NB4 (cell line): ENCODE measurements at regions not wholly inside any gene's neighbourhood (a gene's known extent, or its start where the extent isn't known, plus 50 kb on each side); places are given as distances from the start of the nearest gene placed in this dataset.

Source experiments
- DNase-seq: peaks from one replicate; pipeline ENCODE4 v3.0.0; 2010; ENCODE audit warnings: low read depth
- H3K4me3 ChIP-seq: one replicate; pipeline ENCODE4 v1.5.1; 2011; ENCODE audit warnings: mild to moderate bottlenecking, low read depth, low read length, moderate library complexity
- MYC ChIP-seq: IDR thresholded peaks from 2 replicates; pipeline ENCODE4 v1.6.1; 2011; ENCODE audit warnings: low read depth, low read length
- POLR2A ChIP-seq: IDR thresholded peaks from 2 replicates; pipeline ENCODE4 v1.6.1; 2011; ENCODE audit warnings: mild to moderate bottlenecking; ENCODE audit not compliant: insufficient read length; ENCODE audit errors: extremely low read depth
- TF ChIP-seq, protein P1 (sequence below): IDR thresholded peaks from one replicate; pipeline ENCODE4 v1.5.1; 2012; ENCODE audit warnings: low read depth, low read length
- TF ChIP-seq, protein P2 (sequence below): IDR thresholded peaks from 2 replicates; pipeline ENCODE4 v1.6.1; 2011; ENCODE audit warnings: low read depth, low read length

DNA sequence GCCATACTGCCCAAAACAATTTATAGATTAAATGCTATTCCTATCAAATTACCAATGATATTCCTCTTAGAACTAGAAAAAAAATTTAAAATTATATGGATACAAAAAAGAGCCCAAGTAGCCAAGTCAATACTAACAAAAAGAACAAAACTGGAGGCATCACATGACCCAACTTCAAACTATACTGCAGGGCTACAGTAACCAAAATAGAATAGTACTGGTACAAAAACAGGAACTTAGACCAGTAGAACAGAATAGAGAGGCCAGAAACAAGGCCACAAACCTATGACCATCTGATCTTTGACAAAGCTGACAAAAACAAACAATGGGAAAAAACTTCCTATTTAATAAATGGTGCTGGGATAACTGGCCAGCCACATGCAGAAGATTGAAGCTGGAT is 86.1 kb upstream of the KYNU start:
- H3K4me3 ChIP-seq, result no peak overlapping the region
- TF ChIP-seq, protein P1, sequence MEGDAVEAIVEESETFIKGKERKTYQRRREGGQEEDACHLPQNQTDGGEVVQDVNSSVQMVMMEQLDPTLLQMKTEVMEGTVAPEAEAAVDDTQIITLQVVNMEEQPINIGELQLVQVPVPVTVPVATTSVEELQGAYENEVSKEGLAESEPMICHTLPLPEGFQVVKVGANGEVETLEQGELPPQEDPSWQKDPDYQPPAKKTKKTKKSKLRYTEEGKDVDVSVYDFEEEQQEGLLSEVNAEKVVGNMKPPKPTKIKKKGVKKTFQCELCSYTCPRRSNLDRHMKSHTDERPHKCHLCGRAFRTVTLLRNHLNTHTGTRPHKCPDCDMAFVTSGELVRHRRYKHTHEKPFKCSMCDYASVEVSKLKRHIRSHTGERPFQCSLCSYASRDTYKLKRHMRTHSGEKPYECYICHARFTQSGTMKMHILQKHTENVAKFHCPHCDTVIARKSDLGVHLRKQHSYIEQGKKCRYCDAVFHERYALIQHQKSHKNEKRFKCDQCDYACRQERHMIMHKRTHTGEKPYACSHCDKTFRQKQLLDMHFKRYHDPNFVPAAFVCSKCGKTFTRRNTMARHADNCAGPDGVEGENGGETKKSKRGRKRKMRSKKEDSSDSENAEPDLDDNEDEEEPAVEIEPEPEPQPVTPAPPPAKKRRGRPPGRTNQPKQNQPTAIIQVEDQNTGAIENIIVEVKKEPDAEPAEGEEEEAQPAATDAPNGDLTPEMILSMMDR, result no peak
- TF ChIP-seq, protein P2, sequence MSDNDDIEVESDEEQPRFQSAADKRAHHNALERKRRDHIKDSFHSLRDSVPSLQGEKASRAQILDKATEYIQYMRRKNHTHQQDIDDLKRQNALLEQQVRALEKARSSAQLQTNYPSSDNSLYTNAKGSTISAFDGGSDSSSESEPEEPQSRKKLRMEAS, result no peak
- TF ChIP-seq POLR2A, result no peak
- no peak for TF ChIP-seq MYC

DNA sequence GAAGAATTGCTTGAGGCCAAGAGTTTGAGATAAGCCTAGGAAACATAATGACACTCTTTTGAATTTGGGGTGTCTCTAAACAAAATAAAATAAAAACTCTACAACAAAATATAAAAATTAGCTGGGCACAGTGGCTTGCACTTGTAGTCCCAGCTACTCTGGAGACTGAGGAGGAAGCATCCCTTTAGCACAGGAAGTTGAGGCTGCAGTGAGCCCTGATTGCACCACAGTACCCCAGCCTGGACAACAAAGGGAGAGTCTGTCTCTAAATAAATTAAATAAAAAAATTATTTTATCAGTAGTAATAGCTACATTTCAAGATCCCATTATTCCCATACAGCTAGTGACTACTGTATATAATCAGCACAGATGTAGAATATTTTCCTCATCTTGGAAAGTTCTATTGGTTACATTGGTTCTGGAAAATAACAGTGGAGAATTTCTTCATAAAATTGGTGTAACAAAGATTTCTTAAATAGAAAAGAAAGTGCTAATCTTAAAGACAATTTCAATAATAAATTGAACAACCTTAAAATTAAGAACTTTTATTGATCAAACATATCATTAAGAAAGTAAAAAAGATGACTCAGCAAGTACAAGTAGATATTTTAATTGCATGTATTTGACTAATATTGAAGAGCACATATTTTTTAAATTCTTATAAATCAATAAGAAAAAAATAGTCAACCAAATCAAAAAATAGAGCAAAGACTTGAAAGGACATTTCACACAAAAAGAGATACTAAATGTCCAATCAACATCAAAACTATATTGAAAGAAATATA is 90.4 kb upstream of the KYNU start:
- no peak for TF ChIP-seq MYC
- TF ChIP-seq, protein P1, result no peak
- TF ChIP-seq, protein P2, result no peak
- no peak for TF ChIP-seq POLR2A
- no peak overlapping the region for H3K4me3 ChIP-seq
- peak; percentile 44 for DNase-seq

More for the DNA sequence above, 86.1 kb upstream of the KYNU start:
- no peak for DNase-seq

DNA sequence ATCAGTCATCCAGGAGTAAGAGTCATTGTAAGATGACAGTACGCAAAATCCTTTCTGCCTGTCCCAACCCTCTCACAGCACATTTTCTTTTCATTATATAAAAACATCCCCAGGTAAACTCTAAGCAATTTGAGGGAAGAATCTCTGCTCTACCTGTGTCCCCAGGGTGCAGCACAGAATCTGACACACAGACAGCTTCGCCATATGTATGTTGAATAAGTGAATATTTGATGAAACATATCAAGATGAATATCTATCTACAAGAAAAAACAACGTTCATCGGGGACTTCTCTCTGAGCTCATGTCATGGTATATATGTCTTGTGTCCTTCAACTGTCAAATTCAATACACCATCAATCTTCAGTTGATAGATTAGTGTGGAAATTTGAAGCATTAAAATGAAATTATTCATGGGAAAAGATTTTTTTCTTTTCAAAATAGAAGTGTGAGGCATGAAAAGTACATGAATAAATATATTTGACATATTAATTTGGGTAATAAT is 94.5 kb upstream of the KYNU start:
- H3K4me3 ChIP-seq, result no peak overlapping the region
- TF ChIP-seq, protein P2, result no peak
- TF ChIP-seq MYC, result no peak
- TF ChIP-seq, protein P1, result no peak
- no peak for TF ChIP-seq POLR2A
- DNase-seq, result no peak

DNA sequence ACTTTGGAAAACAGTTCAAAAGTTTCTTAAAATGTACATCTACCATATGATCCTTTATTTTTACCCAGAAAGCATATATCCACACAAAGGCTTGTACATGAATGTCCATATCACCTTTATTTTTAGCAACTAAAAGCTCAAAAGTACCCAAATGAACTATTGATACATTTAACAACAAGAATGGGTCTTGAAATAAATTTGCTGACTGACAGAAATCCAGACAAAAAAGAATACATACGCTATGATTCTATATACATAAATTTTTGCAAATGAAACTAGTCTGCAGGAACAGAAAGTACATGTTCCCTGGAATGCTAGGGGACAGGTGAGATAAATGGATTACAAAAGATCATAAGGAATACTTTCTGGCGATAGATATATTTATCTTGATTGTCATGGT is 96.3 kb upstream of the KYNU start:
- no peak for TF ChIP-seq MYC
- TF ChIP-seq, protein P2, result no peak
- TF ChIP-seq, protein P1, result no peak
- TF ChIP-seq POLR2A, result no peak
- DNase-seq, result no peak
- H3K4me3 ChIP-seq, result no peak overlapping the region

DNA sequence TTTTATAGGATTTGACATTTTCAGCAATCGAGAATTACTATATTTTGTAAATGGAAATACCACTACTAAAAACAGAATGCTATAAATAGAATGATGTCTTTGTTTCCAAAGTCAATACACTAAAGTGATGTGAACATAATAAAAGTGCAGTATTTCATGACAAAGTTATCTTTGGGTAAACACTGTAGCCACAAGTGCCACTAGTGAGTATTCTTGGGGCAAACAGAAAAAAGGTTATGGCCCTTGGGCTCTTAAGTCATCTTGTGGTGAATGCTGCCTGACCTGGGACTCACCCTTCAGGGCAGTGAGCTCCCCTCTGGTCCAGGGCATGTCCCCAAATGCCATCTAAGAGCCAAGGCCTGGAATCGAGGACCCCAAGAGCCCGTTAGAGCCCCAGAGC is 99.2 kb upstream of the KYNU start:
- H3K4me3 ChIP-seq, result no peak overlapping the region
- no peak for DNase-seq
- TF ChIP-seq POLR2A (no peak), MYC (no peak)
- TF ChIP-seq, protein P1, result no peak
- TF ChIP-seq, protein P2, result no peak
